Activated CD8-positive, alpha-beta memory T cell treated with anti-CD3 and anti-CD28 coated beads, Interleukin-2, amount 10 ng/mL, durations not matched to agents 7 days and 5 days (primary cell): ENCODE measurements at regions not wholly inside any gene's neighbourhood (a gene's known extent, or its start where the extent isn't known, plus 50 kb on each side); places are given as distances from the start of the nearest gene placed in this dataset.
"Not testable (repeated sequence)": the region's sequence is repeated elsewhere in the genome, so short reads cannot be mapped to it uniquely, and the experiment has no call there.

Experiments used
- ATAC-seq: fragments of 150-1000 bp; cut with Tn5 transposase; one replicate; pipeline ENCODE4 v1.10.0; 2021; ENCODE audit warnings: moderate library complexity
- CTCF ChIA-PET: fragments of 350-600 bp; sonication (Branson Sonifier 250); formaldehyde crosslinking; loops from one replicate; lab custom pipeline; 2021; ENCODE audit warnings: antibody characterized with exemption; lab: Charles Lee
- DNase-seq: peaks from one replicate; pipeline ENCODE4 v3.0.0-alpha.2; 2020
- H3K27ac Mint-ChIP-seq: one replicate; pipeline ENCODE4 v1.8.0; 2021; ENCODE audit warnings: mild to moderate bottlenecking, mixed read lengths
- H3K27me3 Mint-ChIP-seq: one replicate; pipeline ENCODE4 v1.8.0; 2021; ENCODE audit warnings: mixed read lengths
- H3K36me3 Mint-ChIP-seq: one replicate; pipeline ENCODE4 v1.8.0; 2021; ENCODE audit warnings: mild to moderate bottlenecking, mixed read lengths
- H3K4me1 Mint-ChIP-seq: one replicate; pipeline ENCODE4 v1.8.0; 2021; ENCODE audit warnings: mixed read lengths
- H3K4me3 Mint-ChIP-seq: one replicate; pipeline ENCODE4 v1.8.0; 2021; ENCODE audit warnings: mild to moderate bottlenecking, moderate library complexity, mixed read lengths
- H3K9me3 Mint-ChIP-seq: one replicate; pipeline ENCODE4 v1.8.0; 2022; ENCODE audit warnings: low read depth, mixed read lengths

- Mint-ChIP-seq H3K27me3 (no peaks in the 10 kb centered on the region), H3K4me3 (no peak overlapping the region), H3K4me1 (no peaks in the 10 kb centered on the region), H3K36me3 (no peaks in the 10 kb centered on the region), H3K27ac (no peak overlapping the region), H3K9me3 (no peaks in the 10 kb centered on the region)
- DNase-seq: no peak
- CTCF ChIA-PET: no interaction called here
- no peak for ATAC-seq
Observed at GRCh38 chr6:86791476-86791875, 145.9 kb upstream of the HTR1E start.

GRCh38 chr6:86789779-86790411, 147.4 kb upstream of the HTR1E start:
- no peak overlapping the region for H3K4me3 Mint-ChIP-seq
- no peaks in the 10 kb centered on the region for H3K36me3 Mint-ChIP-seq
- ATAC-seq (no peak), DNase-seq (no peak)
- H3K27ac Mint-ChIP-seq: no peak overlapping the region
- CTCF ChIA-PET: no interaction called here
- H3K9me3 Mint-ChIP-seq: no peaks in the 10 kb centered on the region
- no peaks in the 10 kb centered on the region for H3K27me3 Mint-ChIP-seq
- H3K4me1 Mint-ChIP-seq: no peaks in the 10 kb centered on the region

- H3K4me3 Mint-ChIP-seq: no peak overlapping the region
- H3K27me3 Mint-ChIP-seq: no peaks in the 10 kb centered on the region
- no peak for ATAC-seq
- H3K4me1 Mint-ChIP-seq: no peaks in the 10 kb centered on the region
- H3K9me3 Mint-ChIP-seq: no peaks in the 10 kb centered on the region
- no peaks in the 10 kb centered on the region for H3K36me3 Mint-ChIP-seq
- no peak overlapping the region for H3K27ac Mint-ChIP-seq
- DNase-seq: no peak
- CTCF ChIA-PET: no interaction called here
Observed at GRCh38 chr6:86782328-86782727, 155.0 kb upstream of the HTR1E start.

GRCh38 chr6:86780923-86781322, 156.4 kb upstream of the HTR1E start:
- H3K9me3 Mint-ChIP-seq: no peaks in the 10 kb centered on the region
- CTCF ChIA-PET: no interaction called here

GRCh38 chr6:86775893-86776292, 161.4 kb upstream of the HTR1E start:
- H3K27me3 Mint-ChIP-seq: no peaks in the 10 kb centered on the region
- peaks cover 3% of the 10 kb centered on the region for H3K9me3 Mint-ChIP-seq
- no peaks in the 10 kb centered on the region for H3K36me3 Mint-ChIP-seq
- DNase-seq (no peak), ATAC-seq (no peak)
- H3K4me1 Mint-ChIP-seq: no peaks in the 10 kb centered on the region
- no peak overlapping the region for H3K27ac Mint-ChIP-seq
- CTCF ChIA-PET: no interaction called here
- H3K4me3 Mint-ChIP-seq: no peak overlapping the region

More at GRCh38 chr6:86780923-86781322, 156.4 kb upstream of the HTR1E start:
- DNase-seq (no peak), ATAC-seq (no peak)
- Mint-ChIP-seq H3K36me3 (no peaks in the 10 kb centered on the region), H3K4me3 (no peak overlapping the region), H3K27ac (no peak overlapping the region), H3K4me1 (no peaks in the 10 kb centered on the region), H3K27me3 (no peaks in the 10 kb centered on the region)

GRCh38 chr6:86765211-86765610, 172.1 kb upstream of the HTR1E start:
- ATAC-seq (no peak), DNase-seq (no peak)
- CTCF ChIA-PET: interaction anchor here (0.7 kb wide), 1 partner anchor 175 kb away, joined by 3 read pairs; no protein-coding TSS in a partner anchor

GRCh38 chr6:86759953-86760352, 177.4 kb upstream of the HTR1E start:
- H3K27me3 Mint-ChIP-seq, H3K27ac Mint-ChIP-seq, ATAC-seq: not testable (repeated sequence)

More at GRCh38 chr6:86765211-86765610, 172.1 kb upstream of the HTR1E start:
- no peak overlapping the region for H3K27ac Mint-ChIP-seq
- no peaks in the 10 kb centered on the region for H3K4me1 Mint-ChIP-seq
- no peaks in the 10 kb centered on the region for H3K27me3 Mint-ChIP-seq
- H3K9me3 Mint-ChIP-seq: peaks cover 1% of the 10 kb centered on the region
- H3K36me3 Mint-ChIP-seq: no peaks in the 10 kb centered on the region
- no peak overlapping the region for H3K4me3 Mint-ChIP-seq

GRCh38 chr6:86756640-86757229, 180.6 kb upstream of the HTR1E start:
- Mint-ChIP-seq H3K27ac (no peak overlapping the region), H3K27me3 (no peaks in the 10 kb centered on the region), H3K4me1 (no peaks in the 10 kb centered on the region), H3K36me3 (no peaks in the 10 kb centered on the region), H3K9me3 (peaks cover 2% of the 10 kb centered on the region), H3K4me3 (no peak overlapping the region)
- no peak for ATAC-seq
- DNase-seq: no peak
- CTCF ChIA-PET: no interaction called here

More at GRCh38 chr6:86759953-86760352, 177.4 kb upstream of the HTR1E start:
- H3K36me3 Mint-ChIP-seq, H3K4me3 Mint-ChIP-seq, DNase-seq, H3K4me1 Mint-ChIP-seq, H3K9me3 Mint-ChIP-seq, CTCF ChIA-PET: not testable (repeated sequence)

GRCh38 chr6:86744048-86744447, 193.3 kb upstream of the HTR1E start:
- peaks cover 2% of the 10 kb centered on the region for H3K9me3 Mint-ChIP-seq

GRCh38 chr6:86738078-86738477, 199.2 kb upstream of the HTR1E start:
- no peaks in the 10 kb centered on the region for H3K27me3 Mint-ChIP-seq
- H3K4me1 Mint-ChIP-seq: no peaks in the 10 kb centered on the region
- CTCF ChIA-PET: no interaction called here
- DNase-seq (no peak), ATAC-seq (no peak)
- no peak overlapping the region for H3K4me3 Mint-ChIP-seq
- no peak overlapping the region for H3K27ac Mint-ChIP-seq
- H3K36me3 Mint-ChIP-seq: no peaks in the 10 kb centered on the region
- H3K9me3 Mint-ChIP-seq: peaks cover 4% of the 10 kb centered on the region

More at GRCh38 chr6:86744048-86744447, 193.3 kb upstream of the HTR1E start:
- no peaks in the 10 kb centered on the region for H3K27me3 Mint-ChIP-seq
- no peak overlapping the region for H3K27ac Mint-ChIP-seq
- H3K4me1 Mint-ChIP-seq: no peaks in the 10 kb centered on the region
- no peak overlapping the region for H3K4me3 Mint-ChIP-seq
- DNase-seq (no peak), ATAC-seq (no peak)
- no peaks in the 10 kb centered on the region for H3K36me3 Mint-ChIP-seq
- CTCF ChIA-PET: no interaction called here

- H3K27ac Mint-ChIP-seq, H3K27me3 Mint-ChIP-seq, DNase-seq, CTCF ChIA-PET, H3K4me3 Mint-ChIP-seq, H3K9me3 Mint-ChIP-seq, ATAC-seq, H3K4me1 Mint-ChIP-seq, H3K36me3 Mint-ChIP-seq: not testable (repeated sequence)
Observed at GRCh38 chr6:86731631-86732030, 205.7 kb upstream of the HTR1E start.

GRCh38 chr6:86730772-86731171, 206.6 kb upstream of the HTR1E start:
- H3K9me3 Mint-ChIP-seq, H3K27ac Mint-ChIP-seq, H3K4me3 Mint-ChIP-seq, H3K27me3 Mint-ChIP-seq, H3K36me3 Mint-ChIP-seq, CTCF ChIA-PET, DNase-seq, ATAC-seq, H3K4me1 Mint-ChIP-seq: not testable (repeated sequence)

GRCh38 chr6:86730216-86730615, 207.1 kb upstream of the HTR1E start:
- ATAC-seq: no peak
- no peak overlapping the region for H3K27ac Mint-ChIP-seq
- CTCF ChIA-PET: no interaction called here
- DNase-seq: no peak
- H3K4me1 Mint-ChIP-seq: no peaks in the 10 kb centered on the region
- peaks cover 10% of the 10 kb centered on the region for H3K9me3 Mint-ChIP-seq
- H3K4me3 Mint-ChIP-seq: no peak overlapping the region
- H3K36me3 Mint-ChIP-seq: no peaks in the 10 kb centered on the region
- H3K27me3 Mint-ChIP-seq: no peaks in the 10 kb centered on the region

GRCh38 chr6:86728976-86729375, 208.4 kb upstream of the HTR1E start:
- H3K27ac Mint-ChIP-seq: no peak overlapping the region
- CTCF ChIA-PET: no interaction called here

More at GRCh38 chr6:86728976-86729375, 208.4 kb upstream of the HTR1E start:
- no peaks in the 10 kb centered on the region for H3K4me1 Mint-ChIP-seq
- H3K9me3 Mint-ChIP-seq: peaks cover 12% of the 10 kb centered on the region
- no peaks in the 10 kb centered on the region for H3K27me3 Mint-ChIP-seq
- no peak for DNase-seq
- no peaks in the 10 kb centered on the region for H3K36me3 Mint-ChIP-seq
- no peak overlapping the region for H3K4me3 Mint-ChIP-seq
- no peak for ATAC-seq
